ENCODE measurements at regions not wholly inside any gene's neighbourhood (a gene's known extent, or its start where the extent isn't known, plus 50 kb on each side); places are given as distances from the start of the nearest gene placed in this dataset.
"Not testable (repeated sequence)": the region's sequence is repeated elsewhere in the genome, so short reads cannot be mapped to it uniquely, and the experiment has no call there.

DNA sequence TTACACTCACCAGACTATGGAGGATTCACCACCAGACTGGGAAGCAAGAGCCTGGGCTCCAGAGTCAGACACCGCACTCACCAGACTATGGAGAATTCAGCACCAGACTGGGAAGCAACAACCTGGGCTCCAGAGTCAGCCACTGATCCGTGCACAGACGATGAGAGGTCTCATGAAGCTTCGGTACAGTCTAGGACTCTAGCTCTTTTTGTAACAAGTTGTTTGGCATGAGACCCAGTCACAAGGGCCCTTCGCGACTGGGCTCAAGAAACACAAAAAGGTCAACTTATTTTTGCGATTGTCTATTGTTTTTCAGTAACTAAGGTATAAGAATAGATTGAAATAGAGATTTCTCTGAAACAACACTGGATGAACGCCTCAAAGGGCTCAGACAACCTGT, 192.7 kb upstream of the ADAMTSL1 start:
- no peak for DNase-seq

DNA sequence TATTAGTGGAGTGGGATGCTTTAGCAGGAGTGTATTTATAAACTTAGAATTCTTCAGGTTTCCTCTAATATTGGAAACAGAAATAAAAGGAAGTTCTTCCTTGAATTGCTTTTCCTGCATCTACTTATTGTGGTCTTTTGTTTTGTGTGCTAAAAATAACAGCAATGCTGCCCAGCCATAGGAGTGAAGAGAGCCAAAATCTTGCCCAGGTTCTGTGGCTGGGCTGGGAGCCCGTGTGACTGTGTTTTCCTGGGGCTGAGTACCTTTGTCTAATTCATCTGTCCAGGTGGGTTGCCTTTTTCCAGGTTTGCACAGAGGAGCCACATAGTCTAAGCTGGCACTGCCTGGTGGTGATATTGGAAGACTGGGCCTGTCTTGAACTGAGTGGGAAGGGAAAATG, 179.7 kb upstream of the ADAMTSL1 start:
- DNase-seq: no peak

DNA sequence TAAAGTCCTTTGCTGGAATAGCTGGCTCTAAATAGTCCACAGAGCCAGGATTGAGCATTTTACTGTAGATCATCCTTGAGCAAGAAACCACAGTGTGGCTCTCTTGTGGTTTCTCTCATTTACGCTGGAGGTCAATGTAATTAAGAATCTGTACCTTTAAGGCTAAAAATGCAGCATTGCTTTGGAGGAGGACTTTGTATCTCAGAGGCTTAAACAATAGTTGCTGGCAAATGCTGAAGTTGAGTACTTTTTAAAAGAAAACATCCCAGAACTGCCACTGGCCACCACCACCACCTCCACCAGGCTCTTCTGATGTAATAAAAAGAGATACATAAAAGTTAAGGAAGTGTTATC, 177.3 kb upstream of the ADAMTSL1 start:
- DNase-seq: peak; percentile 38

DNA sequence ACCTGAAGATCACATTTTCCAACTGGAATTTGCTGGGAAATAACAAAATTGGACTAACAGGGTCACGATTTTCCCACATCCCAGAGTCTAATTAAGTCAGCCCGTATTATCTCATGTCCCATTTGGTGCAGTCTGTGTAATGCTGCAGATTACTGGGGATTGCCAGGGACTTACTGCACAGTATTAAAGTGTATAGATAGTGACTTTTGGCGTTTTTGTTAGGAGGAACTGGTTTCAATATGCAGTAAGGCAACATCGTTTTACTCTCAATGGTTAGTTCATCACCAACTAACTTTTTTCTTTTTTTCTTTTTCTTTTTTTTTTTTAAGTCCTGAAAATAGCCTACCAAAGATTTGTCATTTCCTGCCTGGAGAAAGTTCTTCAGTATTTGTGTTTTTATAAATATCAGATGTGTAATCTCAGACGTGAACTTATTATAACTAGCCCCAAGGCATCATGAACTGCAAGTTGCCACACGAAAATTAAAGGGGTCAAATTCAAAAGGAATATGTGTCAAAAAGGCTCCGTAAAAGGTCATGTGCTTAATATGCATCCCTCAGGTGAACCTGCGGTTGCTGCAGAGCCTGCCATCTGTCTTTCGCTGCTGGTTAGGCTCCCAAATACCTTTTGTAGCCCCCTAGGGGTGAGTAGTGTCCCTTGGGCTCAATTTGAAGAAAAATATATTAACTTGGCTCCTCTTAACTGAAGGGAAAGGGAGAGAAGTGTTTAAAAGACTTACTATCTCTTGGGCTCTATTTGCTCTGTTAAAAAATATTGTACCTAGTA, 176.7 kb upstream of the ADAMTSL1 start:
- DNase-seq: peak; percentile 7

DNA sequence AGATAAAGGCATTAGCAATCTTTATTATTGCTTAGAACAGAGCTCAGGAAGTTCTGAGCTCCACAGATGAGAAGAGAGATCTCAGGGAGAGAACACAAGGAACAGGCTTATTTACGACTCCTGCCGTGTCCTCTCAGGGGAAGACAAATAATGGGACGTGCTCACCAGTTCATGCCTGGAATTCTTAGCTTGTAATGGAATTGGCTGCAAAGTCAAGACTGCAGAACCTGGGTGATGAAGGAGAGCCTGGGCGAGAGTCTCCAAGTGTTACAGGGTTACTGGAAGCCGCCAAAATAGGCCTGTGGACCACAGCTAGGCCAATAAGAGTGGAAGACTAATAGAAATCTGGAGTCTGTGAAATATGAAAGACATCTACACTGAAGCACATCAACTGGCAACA, 174.5 kb upstream of the ADAMTSL1 start:
- DNase-seq: no peak

DNA sequence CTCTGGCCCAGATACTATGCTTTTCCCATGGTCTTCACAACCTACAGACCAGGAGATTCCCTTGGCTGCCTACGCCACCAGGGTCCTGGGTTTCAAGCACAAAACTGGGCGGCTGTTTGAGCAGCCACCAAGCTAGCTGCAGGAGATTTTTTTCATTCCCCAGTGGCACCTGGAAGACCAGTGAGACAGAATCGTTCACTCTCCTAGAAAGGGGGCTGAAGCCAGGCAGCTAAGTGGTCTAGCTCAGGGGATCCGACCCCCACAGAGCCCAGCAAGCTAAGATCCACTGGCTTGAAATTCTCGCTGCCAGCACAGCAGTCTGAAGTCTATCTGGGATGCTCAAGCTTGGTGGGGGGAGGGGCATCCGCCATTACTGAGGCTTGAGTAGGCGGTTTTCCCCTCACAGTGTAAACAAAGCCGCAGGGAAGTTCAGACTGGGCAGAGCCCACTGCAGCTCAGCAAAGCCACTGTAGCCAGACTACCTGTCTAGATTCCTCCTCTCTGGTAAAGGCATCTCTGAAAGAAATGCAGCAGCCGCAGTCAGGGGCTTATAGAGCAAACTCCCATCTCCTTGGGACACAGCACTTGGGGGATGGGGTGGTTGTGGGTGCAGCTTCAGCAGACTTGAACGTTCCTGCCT, 168.7 kb upstream of the ADAMTSL1 start:
- not testable (repeated sequence) for DNase-seq

DNA sequence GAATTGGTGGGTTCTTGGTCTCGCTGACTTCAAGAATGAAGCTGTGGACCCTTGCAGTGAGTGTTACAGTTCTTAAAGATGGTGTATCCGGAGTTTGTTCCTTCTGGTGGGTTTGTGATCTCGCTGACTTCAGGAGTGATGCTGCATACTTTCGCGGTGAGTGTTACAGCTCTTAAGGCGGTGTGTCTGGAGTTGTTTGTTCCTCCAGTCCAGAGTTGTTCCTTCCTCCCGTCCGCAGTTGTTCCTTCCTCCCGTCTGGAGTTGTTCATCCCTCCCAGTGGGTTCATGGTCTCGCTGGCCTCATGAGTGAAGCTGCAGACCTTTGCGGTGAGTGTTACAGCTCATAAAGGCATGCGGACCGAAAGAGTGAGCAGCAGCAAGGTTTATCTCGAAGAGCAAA, 159.6 kb upstream of the ADAMTSL1 start:
- DNase-seq: no peak

DNA sequence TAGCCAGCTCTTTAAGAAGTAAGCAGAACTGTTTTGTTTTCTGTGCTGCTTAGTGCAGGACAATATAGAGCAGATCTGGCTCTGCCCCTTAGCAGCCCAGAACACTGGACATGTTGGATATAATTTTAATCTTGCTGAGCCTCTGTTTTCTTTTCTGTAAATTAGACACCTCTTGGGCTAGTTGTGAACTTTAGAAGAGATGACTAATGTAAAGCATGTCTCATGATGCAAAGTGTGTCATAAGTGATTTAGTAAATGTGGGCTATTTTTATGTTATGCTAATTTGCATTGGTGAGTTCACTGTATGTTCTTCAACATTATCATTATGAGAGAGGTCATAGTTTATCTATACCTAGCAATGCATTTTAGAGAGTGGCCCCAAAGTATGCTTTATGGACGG, 156.1 kb upstream of the ADAMTSL1 start:
- no peak for DNase-seq

DNA sequence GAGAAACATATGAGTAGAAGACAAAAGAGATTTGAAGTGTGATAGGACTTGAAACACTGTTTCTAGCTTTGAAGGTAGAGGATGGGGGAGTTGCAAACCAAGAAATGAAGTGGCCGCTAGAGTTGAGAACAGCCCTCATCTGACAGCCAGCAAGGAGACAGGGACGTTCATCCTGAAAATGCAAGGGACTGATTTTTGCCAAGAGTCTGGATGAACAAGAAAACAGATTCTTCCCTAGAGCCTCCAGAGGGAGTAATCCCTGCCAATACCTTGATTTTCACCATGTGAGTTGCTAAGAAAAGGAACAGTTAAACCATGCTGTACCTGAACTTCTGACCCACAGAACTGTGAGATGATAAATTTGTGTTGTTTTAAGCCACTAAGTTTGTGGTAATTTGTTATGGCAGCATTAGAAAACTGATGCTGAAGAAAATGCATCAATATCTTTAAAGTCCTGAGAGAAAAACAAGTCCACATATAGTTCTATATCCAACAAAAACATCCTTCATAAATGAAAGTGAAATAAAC, 154.0 kb upstream of the ADAMTSL1 start:
- no peak for DNase-seq

DNA sequence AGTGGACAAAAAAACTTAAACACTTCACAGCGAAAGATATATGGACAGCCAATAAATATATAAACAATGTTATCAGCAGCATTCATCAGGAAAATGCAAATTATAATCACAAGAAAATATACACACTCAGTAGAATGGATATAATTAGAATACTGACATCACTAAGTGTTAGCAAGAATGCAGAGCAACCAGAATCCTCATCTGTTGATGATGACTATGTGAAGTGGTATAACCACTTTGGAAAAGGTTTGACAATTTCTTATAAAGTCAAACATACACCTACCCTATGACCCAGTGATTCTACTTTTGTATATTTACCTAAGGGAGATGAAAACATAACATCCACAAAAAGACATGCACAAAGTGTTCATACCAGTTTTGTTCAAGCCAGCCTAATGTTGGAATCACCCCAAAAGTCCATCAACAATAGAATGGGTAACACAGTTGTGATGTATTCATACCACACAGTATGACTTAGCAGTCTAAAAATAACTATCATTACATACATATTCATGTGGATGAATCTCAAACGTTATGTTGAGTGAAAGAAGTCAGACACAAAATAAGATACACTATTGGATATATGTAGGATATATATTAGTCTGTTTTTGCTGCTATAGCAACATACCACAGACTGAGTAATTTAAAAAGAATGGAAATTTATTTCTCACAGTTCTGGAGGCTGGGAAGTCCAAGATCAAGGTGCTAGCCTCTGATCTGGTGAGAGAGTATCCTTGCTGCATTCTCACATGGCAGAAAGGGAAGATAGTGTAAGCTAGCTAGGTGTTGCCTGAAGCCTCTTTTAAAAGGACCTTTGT, 148.8 kb upstream of the ADAMTSL1 start:
- no peak for DNase-seq

DNA sequence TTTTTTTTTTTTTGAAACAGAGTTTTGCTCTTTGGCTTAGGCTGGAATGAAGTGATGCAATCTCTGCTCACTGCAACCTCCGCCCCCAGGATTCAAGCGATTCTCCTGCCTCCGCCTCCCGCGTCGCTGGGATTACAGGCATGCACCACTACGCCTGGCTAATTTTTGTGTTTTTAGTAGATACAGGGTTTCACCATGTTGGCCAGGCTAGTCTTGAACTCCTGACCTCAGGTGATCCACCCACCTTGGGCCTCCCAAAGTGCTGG, 148.3 kb upstream of the ADAMTSL1 start:
- DNase-seq: not testable (repeated sequence)

DNA sequence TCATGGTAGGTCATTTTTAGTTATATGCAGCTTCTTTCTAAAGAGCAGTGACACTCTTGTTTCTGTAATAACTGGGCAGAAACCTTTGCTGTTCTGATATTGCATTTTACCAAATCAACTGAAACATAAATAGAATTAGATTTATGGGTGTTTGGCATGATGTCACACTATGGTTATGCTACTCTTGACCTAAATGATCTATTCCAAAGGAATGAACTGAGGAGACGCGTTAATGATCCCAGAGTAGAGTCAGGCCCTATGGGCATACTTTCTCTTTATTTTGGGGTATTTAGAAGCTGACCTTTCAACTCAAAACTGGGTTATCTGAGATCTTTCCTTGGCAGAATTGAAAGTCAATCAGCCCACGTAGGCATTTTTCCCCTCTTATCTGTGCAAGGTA, 146.8 kb upstream of the ADAMTSL1 start:
- no peak for DNase-seq

DNA sequence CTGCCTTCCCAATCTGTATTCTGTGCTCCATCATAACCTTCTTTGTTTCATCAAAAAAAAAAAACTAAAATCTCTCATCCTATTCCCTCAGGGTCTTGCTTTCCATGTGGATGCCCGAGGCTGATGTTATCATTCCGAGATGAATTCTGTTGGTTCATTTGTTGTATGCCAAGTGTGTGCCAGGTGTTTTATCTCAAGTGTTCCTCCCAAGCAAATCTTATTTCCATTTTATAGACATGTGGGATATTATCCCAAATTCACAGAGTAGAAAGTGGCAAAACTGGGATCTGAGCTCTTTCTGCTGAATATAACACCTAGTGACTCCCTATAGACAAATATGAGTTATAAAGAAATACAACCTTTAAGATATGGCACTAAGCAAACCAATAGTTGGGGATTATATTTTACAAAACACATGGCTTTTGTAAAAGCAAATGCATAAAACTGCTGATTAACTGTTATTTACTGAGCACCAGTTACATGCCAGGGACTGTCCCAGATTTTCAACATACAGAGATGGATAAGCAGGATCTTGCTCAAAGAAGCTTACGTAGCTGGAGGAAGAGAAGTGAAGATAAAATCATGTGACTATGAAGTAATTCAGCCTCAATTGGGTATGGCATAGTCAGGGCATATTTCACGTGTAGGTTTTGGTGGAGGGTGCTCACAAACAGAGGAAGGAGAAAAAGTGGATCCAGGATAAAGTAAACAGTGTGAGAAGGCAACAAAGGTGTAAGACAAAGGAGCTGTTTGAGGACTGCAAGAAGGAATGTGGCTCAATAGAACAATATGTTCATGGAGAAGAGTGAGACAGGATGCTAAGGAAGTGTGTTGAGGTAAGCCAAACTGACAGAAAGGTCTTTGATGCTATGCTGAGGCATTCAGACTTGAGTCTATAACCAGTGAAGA, 143.3 kb upstream of the ADAMTSL1 start:
- no peak for DNase-seq

DNA sequence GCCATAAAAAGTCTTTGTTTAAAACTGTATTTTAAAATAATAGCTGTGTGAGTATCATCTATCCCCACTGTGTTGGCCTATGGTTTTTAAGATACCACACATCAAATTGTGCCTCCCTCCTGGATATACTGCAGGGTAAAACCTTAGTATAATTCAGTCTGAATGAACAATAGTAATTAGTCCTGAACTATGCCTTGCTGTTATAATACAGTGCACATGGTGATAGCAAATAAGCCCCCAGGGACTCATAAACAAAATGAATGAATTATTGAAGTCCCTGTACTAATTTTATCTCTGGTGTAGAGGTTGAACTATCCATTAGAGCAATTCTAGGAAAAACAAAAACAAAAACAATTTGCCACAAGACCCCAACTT, 142.7 kb upstream of the ADAMTSL1 start:
- DNase-seq: no peak

DNA sequence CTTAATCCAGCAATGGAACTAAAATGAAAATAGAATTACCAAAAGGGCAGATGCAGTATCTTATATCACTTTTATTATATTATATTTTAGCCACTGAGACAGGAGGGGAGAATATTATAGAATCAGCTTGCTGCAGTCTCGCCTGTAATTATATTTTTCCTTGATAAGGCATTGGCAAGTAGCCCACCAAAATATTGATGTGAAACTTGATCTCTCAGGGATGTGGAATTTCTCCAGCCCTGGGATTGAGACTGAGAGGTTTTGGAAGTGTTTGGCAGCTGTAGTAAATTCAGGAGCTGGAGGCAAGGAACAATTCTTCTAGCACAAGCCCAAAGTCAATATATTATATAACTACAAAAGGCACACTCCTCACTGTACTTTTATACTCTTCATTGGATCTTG, 142.1 kb upstream of the ADAMTSL1 start:
- DNase-seq: no peak

DNA sequence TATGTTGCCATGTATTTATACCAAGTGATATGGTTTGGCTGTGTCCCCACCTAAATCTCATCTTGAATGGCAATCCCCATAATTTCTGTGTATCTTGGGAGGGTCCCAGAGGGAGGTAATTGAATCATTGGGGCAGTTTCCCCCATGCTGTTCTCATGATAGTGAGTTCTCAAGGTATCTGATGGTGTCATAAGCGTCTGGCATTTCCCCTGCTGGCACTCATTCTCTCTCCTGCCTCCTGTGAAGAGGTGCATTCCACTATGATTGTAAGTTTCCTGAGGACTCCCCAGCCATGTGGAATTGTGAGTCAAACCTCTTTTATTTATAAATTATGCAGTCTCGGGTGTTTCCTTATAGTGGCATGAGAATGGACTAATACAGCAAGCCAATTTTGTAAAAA, 140.8 kb upstream of the ADAMTSL1 start:
- no peak for DNase-seq

DNA sequence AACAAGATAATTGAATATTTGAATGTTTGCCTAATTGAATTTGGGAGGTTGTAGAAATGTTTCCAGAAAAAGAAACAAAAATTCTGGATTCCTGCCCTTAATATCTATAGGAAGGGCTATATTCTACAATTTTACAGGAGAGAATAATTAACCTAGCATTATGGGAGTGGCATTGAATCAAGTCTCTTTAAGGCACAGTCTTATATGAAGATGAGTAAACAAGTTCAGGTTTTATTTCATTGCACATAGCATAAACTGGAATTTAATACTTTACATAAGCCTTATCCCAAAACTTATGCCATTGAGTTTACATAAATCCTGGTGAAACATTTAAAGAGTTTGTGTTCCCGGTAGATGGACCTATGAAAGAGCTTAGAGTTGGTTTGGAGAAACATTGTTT, 138.1 kb upstream of the ADAMTSL1 start:
- DNase-seq: no peak

DNA sequence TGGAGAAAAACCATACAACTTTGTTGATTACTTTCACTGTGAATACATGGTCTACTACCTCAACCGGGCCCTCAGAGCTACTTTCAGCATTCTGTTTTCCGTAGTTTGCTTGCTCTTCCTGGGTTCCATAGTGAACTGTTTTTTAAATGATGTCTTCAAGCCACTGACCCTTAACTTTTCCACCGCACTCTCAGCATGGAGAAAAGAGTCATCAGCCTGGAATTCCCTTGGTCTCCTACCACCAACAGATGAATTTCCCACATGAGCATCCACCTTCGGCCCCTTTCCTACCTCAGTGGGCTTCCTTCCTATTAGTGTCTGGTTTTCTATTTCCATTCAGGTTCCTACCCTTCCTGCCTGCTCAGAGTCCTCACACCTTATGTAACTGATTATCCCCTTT, 135.9 kb upstream of the ADAMTSL1 start:
- DNase-seq: no peak

DNA sequence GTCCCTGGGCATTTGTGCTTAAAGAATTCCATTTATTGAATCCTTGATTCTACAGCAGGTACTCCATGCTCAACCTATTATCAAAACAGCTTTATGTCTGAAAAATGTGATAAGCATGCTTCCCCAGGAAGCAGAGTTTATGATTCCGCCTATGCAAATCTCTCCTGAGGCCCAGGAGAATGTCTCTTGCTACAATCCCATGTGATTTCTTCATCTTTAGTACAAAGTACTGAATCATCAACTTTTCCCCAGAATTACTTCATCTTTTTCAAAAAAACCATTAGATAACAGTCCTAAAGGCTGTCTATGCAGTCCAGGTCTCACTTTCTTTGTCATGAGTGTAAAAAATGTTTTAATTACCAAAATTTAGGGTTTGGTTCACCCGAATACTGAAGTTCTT, 130.2 kb upstream of the ADAMTSL1 start:
- DNase-seq: no peak

DNA sequence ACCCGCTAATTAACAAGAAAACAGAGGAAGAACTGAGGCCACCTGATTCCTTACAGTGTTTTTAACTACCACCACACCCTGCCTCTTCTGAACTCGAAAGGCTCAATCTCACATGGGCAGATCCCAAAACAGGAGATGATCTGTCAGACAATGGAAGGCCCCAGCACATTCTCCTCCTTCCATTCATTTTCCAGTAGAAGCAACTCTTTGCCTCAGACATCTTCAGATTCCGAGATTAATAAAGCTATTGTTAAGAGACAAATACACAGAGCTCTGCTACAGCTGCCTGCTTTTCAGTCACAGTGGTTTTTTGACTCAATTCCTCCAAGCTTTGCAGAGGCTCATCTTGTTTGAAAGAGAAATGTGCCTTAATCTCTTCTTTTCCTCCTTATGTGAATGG, 127.2 kb upstream of the ADAMTSL1 start:
- no peak for DNase-seq

DNA sequence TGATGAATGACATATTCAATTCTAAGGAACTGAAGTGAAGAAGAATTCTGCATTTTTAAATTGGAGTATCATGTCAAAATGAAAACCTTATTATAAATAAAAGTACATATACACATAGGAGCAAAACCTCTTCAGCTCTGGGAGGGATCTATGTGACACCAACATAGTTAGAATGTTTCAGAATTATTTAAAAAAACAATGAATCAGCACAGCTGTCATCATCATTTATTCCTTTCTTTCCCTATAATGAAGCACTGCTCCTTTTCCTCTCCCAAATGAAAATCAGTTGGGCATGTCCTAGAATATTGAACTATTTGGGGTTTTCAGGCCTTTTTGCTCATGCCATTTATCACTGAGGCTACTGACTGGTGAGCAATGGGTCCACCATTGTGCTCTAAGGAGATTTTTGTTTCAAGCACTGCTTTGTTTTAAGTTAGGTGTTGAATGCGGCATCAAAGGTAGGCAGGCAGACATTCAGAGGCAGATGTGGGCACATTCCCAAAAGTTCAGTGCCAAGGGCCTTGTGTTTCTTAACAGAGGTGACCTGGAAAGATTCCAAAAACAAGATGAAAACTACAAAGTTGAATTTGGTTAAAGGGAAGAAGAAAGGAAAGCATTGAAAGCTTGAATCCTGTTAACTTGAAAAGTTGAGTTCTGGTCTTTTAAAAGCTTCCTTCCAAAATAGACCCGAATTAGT, 126.4 kb upstream of the ADAMTSL1 start:
- no peak for DNase-seq
